HG03469 (cell line): ENCODE measurements at regions not wholly inside any gene's neighbourhood (a gene's known extent, or its start where the extent isn't known, plus 50 kb on each side); places are given as distances from the start of the nearest gene placed in this dataset.

ENCODE experiments used
- ATAC-seq: cut with Tn5 transposase; IDR thresholded peaks from one replicate; pipeline ENCODE4 v1.9.1; 2021; ENCODE audit warnings: mild to moderate bottlenecking, moderate library complexity, moderate number of reproducible peaks; ENCODE audit not compliant: unreplicated experiment

DNA sequence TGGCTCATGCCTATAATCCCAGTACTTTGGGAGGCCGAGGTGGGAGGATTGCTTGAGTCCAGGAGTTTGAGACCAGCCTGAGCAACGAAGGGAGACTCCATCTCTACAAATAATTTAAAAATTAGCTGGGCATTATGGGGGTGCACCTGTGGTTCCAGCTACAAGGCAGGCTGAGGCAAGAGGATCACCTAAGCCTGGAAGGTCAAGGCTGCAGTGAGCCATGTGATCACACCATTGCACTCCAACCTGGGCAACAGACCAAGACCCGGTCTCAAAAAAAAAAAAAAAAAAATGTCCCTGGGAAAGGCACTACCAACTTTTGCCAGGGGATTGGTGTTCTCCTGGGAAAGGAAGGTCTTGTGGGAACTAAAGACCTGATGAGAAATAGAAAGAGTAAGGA, 134.2 kb upstream of the AUTS2 start:
- no peak for ATAC-seq

DNA sequence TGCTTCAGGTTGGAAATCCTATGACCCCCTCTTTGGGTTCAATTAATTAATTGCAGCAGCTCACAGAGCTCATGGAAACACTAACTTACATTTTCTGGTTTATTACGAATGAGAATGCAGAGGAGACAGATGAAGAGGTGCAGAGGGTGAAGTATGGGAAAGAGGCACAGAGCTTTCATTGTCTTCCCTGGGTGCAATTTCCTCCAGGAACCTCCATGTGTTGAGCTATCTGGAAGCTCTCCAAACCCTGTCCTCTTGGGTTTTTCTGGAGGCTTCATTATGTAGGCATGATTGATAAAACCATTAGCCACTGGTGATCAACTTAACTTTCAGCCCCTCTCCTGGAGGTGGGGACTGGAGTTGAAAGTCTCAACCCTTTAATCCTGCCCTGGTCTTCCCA, 133.0 kb upstream of the AUTS2 start:
- no peak for ATAC-seq

DNA sequence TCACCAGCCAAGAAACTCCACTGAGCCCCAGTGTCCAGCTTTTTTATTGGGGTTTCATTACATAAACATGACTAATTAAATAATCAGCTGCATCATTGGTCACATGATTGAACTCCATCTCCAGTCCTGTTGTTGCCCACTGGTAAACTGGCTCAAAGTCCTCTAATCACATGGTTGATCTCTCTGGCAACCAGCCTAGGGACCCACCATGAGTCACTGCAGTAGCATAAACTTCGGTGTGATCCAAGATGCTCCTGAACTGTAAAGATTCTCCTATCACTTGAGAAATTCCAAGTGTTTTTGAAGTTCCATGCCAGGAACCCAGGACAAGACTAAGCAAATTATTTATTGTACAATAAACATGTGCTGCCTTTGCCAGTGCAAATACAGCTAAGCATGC, 130.4 kb upstream of the AUTS2 start:
- no peak for ATAC-seq

DNA sequence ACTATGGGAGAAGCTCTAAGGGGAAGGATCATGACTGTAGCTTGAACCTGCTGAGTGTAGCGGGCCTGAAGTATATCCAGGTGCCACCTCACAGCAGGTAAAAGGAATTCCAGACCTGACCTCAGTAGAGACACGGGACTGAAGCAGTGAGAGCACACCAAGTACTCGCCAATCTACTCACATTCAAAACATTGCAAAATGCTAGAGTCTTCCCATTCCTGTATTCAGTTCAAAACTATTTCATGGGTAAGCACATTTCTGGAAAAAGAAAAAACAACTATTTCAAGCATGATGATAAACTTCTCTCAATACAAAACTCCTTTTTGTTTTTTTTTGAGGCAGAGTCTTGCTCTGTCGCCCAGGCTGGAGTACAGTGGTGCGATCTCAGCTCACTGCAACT, 121.9 kb upstream of the AUTS2 start:
- ATAC-seq, result no peak

DNA sequence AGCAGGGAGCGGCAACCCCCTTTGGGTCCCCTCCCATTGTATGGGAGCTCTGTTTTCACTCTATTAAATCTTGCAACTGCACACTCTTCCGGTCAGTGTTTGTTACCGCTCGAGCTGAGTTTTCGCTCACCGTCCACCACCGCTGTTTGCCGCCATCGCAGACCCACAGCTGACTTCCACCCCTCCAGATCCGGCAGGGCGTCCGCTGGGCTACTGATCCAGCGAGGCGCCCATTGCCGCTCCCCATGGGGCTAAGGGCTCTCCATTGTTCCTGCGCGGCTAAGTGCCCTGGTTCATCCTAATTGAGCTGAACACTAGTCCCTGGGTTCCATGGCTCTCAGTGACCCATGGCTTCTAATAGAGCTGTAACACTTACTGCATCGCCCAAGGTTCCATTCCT, 115.6 kb upstream of the AUTS2 start:
- no peak for ATAC-seq

DNA sequence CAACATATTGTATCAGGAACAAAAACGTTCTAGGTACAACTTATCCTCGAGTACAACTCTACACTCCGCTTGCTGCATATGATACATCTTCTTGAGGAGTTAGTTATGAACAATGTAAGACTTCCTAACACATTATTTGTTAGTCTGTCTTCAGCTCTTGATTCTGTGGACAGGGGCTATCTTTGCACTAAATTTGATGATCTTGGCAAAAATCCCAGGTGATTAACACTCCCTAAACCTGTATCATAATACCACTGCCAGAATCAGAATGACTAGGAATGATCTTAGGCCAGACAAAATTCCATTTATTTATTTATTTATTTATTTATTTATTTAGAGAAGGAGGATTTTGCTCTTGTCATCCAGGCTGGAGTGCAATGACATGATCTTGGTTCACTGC, 108.7 kb upstream of the AUTS2 start:
- no peak for ATAC-seq

DNA sequence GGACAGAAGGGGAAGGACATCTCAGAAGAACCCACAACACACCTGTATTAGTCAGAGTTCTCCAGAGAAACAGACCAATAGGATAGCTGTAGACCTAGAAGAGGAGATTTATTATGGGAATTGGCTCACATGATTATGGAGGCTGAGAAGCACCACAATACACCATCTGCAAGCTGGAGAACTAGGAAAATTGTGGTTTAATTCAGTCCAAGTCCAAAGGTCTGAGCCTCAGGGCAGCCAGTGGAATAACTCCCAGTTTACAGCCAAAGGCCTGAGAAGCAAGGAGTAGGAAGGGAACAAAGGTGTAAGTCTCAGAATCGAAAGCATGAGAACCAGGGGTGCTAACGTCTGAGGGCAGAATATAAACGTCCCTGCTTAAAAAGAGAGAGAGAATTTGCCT, 99.6 kb upstream of the AUTS2 start:
- ATAC-seq, result no peak

DNA sequence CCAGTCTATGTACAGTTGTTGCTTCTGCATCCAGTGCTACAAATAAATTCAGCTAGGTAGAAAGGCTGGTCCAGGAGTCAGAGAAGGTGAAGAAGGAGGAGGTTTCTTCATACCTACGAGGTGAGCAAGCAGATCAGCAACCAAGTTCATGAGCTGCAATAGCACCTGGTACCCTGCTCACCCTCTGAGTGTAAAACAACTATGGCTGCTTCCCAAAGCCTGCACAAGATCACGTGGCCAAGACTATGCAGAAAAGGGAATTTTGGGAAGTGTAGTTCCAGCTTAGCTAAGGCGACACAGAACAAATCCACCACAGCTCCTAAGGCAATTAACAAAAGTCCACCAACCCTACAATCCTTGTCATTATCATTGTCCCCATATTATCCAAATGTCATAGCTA, 95.9 kb upstream of the AUTS2 start:
- ATAC-seq, result no peak

DNA sequence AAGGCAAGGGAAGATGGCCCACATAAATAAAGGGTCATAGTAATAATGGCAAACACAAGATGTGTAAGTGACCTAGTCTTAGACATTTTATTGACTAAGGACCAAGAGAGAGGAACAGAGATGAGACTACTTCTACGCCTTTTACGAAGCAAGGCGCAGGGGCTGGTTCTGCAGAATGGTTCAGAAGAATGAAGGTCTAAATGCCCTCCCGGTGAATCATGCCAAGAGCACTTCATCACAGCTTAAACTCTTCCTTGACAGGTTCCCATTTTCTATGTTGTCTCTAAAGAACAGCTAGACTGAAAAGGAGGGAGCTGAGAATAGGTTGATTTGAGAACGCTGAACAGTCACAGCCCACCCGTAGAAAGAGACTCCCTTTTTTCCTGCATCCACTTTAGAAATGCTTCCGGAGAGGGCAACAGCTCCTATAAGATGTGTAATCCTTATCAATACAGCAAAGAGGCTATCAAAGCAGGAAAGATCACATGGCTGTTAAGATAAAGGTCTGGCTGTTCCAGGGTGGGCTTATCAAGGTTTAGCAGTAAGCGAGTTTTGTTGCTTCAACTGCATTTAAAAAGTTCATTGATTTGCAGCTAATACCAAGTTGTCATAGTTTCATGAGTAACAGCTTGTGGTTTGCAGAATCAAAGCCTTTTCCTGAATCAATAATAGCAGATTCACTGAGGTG, 93.4 kb upstream of the AUTS2 start:
- ATAC-seq, result no peak

DNA sequence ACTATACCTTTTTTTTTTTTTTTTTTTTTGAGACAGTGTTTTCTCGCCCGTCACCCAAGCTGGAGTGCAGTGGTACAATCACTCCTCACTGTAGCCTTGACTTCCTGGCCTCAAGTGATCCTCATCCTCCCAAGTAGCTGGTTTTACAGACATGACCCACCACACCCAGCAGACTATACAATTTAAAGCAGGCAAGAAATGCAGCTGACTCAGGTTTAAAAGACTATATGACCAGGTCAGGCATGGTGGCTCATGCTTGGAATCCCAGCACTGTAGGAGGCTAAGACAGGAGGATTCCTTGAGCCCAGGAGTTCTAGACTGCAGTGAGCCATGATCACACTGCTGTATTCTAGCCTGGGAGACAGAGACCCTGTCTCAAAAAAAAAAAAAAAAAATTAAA, 89.5 kb upstream of the AUTS2 start:
- ATAC-seq, result no peak

DNA sequence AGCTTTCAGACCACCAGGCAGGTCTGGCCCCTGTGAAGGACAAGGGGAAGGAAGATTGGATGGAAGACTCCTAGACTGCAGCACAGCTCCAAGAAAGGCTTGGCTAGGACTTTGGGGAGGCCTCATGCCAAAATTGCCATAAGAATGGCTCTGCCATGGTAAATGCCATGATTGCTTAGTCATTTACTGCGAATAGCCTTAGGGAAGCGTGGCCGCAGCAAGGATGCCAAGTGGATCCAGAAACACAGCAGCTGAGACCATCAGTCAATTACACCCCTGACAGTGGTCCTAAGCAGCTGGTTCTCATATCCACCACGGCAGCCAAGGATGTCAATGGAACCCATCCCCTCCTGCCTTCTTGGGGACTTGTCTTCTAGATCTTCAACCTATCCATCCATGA, 88.2 kb upstream of the AUTS2 start:
- ATAC-seq, result no peak

DNA sequence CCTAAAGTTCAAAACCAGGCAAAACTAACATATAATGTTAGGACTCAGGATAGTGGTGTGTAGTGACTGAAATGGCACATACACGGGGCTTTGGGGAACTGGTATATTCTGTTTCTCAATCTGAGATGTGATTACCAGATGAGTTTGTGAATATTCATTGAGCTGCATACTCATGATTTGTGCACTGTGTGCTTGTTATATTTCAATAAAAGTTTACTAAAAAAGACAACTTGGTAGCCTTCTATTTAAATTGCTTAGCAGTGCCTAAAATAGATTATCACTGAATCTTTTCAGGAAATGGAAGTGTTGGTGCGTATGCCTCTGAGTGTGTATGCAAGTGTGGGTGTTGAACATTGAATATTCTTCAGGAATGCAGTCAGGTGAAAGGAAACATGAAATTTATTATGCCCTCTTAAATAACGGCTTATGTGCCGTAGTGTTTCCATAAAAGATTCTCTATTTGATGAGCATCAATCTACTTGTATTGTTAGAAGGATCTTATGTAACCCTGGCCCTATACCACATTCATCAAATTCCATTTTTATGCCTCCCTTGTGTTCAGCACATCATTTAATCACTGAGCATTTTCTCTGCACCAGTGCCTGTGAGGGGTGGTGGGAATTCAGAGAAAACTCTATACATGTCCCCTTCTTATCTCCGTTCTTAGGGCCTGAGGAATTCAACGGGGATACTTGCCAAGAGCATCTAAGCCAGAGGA, 82.6 kb upstream of the AUTS2 start:
- no peak for ATAC-seq

DNA sequence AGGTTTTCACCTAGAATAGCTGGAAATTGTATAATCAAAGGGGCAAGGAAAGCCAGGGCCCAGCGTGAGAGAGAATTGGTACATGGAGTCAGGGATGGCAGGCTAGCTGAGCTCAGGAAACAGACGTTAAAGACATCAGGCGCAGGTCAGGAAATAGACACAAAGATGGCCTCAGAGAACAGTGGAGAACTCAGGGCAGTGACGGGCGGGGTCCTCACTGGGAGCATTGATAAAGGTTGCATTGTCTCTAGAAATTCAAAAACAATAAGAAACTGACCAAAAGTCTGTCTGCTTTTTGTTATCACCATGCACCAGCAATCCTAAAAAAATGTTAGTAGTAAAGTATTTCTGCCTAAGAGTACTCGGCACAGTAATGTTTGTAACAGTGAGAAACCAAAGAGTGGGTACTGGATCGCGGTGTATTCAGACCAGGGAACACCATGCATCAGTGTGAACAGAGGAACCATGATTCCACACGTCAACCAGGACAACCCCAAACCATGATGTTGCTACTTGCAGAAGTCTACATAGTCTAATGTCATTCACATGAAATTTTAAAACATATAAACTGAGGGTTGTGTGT, 81.9 kb upstream of the AUTS2 start:
- ATAC-seq, result no peak

DNA sequence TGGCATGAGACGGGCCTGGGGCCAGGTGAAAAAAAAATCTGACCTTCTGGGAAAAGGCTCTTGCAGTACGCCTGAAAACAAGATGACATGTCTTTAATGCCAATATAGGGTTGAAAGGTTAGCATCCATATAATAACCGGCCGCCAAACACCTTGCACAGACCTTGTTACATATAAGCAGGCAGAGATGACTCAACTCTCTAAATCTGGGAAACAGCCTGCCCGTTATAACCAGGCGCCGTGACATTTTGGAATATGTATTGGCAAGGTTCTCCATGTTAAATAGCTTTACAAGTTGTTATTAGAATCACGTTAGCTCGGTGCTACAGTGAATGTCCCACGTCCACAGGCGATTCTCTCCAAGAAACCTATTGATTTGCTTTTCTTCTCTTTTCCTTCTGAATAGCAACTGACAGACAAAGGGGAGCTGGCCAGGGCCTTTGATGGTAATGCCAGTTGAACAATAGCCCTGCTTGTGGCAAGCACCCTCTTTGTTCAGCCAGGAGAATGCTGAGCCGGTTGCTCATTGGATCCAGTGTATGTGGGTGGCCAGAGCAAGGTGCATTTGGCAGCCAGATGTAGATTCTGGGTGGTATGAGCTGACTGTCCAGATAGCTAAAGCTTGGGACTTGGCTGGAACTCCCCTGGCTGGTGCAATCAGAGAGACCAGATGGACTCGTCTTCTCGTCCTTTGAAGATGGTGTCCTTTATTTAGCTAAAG, 80.1 kb upstream of the AUTS2 start:
- ATAC-seq, result no peak

DNA sequence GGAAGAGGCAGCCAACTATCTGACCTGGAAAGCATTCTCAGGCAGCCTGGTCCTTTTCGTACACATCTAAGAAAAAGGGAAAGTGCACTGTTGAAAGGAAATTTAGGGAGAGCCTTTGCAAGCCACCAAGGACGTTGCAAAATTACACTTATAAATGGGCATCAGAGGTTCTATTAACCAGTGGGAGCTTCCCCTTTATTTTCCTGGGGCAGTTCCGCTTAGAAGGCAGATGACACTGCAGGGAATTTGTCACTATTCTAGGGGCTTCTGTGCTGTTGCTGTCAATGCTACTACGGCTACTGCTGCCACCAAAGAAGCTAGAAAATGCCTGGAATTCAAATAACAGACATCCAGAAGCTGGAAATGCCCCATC, 79.6 kb upstream of the AUTS2 start:
- no peak for ATAC-seq

DNA sequence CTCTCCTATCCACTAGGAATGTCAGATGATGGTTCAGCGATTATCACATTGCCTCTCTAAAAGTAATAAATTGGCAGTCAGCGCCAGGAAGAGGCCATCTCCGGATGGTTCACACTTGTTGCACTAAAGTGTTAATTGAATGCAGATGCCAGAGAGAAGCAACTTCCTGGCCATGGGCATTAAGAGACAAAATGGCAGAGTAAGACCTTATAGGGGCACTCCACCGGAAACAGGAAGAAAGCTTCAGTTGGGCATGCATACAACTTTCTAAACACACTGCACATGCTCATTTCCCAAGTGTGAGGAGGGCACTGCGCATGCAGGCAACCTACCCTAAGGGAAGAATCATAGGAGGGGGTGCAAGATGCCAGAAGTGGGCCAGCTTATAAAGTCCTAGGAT, 71.7 kb upstream of the AUTS2 start:
- ATAC-seq, result no peak

DNA sequence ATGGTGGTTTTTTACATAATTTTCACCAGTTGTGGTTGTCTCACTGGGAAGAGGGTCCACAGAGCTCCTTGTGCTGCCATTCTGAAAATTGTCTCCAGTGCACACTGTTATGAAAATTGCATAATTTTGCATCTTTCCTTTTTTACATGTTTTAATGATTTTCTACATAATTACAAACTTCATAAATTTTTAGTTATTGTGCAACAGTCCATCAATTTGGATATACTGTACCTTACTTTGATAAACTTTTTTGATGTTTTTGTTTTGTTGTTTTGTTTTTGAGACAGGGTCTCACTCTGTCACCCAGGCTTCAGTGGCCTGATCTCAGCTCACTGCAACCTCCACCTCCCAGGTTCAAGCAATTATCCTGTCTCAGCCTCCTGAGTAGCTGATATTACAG, 70.6 kb upstream of the AUTS2 start:
- no peak for ATAC-seq

DNA sequence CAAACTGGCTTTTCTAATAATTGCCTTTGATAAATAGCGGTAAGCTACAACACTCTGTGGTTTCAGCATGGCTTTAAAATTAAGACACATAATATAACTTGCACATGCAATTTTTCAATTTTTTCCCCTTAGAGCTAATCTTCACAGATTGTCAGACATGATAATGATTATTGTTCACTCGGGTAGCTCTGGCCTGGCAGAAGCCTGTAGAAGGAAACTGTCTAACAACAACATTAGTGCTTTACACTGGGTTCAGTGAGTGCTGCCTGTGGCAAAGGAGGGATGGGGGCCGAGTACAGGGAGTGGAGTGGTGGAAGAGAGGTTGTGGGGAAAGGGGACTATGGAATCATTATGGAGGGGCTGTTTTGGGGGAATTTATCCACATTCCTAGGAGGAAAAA, 67.2 kb upstream of the AUTS2 start:
- no peak for ATAC-seq

DNA sequence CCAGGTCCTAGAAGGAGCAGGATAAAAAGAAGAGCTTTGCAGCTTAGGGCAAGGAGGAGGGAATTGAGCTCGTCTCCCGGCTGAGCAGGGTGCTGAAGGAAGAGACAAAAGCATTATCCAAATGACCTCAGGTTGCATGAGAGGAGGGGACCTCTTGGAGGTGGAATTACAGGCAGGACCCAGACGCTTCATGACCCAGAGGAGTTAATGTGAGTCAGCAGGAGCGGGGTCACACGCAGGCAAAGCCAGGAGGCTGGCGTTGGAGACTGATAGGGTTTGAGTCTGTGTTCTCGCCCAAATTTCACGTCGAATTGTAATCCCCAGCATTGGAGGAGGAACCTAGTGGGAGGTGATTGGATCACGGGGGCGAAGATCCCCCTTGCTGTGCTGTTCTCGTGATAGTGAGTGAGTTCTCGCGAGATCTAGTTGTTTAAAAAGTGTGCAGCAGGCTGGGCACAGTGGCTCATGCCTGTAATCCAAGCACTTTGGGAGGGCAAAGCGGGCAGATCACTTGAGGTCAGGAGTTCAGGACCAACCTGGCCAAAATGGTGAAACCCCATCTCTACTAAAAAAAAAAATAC, 63.7 kb upstream of the AUTS2 start:
- ATAC-seq, result no peak

DNA sequence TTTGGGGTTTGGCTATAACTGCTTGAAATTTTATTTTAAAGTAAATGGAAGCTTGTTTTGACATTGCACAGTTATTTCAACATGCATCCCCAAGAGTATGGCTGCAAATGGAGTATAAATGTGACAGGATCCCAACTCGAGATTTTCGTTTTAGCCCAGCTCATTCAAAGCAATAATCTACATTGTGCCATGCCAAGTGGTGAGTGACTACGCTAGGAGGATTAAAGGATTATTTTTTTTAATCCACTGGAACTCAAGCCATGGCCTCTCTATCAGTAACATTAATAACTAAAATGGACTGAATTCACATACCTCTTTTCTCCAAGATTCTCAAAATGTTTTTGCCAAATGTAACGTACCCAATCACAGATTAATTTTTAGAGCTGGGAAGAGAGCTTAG, 60.6 kb upstream of the AUTS2 start:
- no peak for ATAC-seq

DNA sequence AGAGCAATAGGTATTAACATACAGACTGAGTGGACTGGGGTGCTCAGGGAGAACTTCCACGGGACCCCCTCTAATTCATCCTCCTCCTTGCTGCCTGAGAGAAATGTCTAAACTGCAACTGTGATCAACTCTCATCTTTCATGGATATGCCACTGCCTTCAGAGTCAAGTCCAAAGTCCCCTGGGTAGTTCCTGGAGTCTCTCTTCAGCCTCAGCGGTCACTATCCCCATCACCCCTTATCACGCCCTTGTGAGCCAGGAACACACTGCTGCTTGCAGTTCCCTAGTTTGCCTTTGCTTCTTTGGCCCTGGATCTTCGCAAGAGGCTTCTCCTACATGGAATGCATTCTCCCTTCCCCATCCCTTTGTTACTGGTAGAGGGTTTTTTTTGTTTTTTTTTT, 58.7 kb upstream of the AUTS2 start:
- ATAC-seq, result no peak

DNA sequence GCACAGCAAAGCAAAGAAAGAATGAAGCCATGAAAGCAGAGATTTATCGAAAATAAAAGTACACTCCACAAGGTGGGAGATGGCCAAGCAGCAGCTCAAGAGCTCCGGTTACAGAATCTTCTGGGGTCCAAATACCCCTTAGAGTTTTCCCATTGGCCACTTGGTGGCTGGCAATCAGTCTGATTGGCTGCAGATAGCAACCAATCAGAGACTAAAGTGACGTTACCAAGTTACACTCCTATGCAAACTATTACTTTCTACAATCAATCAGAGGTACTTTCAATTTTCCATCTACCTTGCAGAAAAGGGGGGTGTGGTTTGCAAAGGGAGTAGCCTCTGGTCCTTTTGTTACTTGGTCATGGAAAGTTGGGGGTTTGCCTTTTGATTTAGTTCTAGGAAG, 58.0 kb upstream of the AUTS2 start:
- ATAC-seq, result no peak
